AG04450 (cell line): ENCODE measurements at regions not wholly inside any gene's neighbourhood (a gene's known extent, or its start where the extent isn't known, plus 50 kb on each side); places are given as distances from the start of the nearest gene placed in this dataset.

Experiments used
- CTCF ChIA-PET: fragments of 300-600, 350-600 bp; formaldehyde crosslinking; extraction: SDS; loops from one replicate; lab custom pipeline; 2022; ENCODE audit warnings: antibody characterized with exemption, inconsistent platforms; lab: Charles Lee
- POLR2A ChIA-PET: fragments of 350-600 bp; formaldehyde crosslinking; extraction: SDS; loops from one replicate; lab custom pipeline; 2021; ENCODE audit warnings: antibody characterized with exemption, inconsistent platforms; lab: Yijun Ruan, JAX
- DNase-seq: peaks from one replicate; pipeline ENCODE4 v3.0.0-alpha.2; 2011; ENCODE audit warnings: low read depth, low spot score
- H3K27ac ChIP-seq: one replicate; pipeline ENCODE4 v1.5.1; 2012; ENCODE audit warnings: low read depth, low read length, control low read depth
- H3K27me3 ChIP-seq: one replicate; pipeline ENCODE4 v1.6.0; 2012; ENCODE audit warnings: low read length; ENCODE audit not compliant: control insufficient read depth, insufficient read depth
- H3K4me3 ChIP-seq: 2 replicates; pipeline ENCODE4 v1.5.1; 2011; ENCODE audit warnings: mild to moderate bottlenecking, low read depth, low read length, control low read depth
- H3K9me3 ChIP-seq: 2 replicates; pipeline ENCODE4 v1.5.1; 2012; ENCODE audit warnings: low read length; ENCODE audit not compliant: control insufficient read depth, insufficient read depth
- CTCF ChIP-seq: IDR thresholded peaks from 2 replicates; pipeline ENCODE4 v1.5.1; 2011; ENCODE audit warnings: low read depth, low read length, control low read depth, inconsistent platforms

- no peak overlapping the region for H3K4me3 ChIP-seq
- H3K27me3 ChIP-seq = no peaks in the 10 kb centered on the region
- no peak overlapping the region for H3K27ac ChIP-seq
- DNase-seq = no peak
- H3K9me3 ChIP-seq = no peaks in the 10 kb centered on the region
- ChIA-PET CTCF (no interaction called here), POLR2A (no interaction called here)
- TF ChIP-seq CTCF = no peak
Observed at GRCh38 chr4:144461906-144462305, 184.1 kb upstream of the HHIP start.

- no peak for TF ChIP-seq CTCF
- ChIA-PET POLR2A (no interaction called here), CTCF (no interaction called here)
- Histone ChIP-seq H3K4me3 (no peak overlapping the region), H3K27ac (no peak overlapping the region), H3K27me3 (no peaks in the 10 kb centered on the region), H3K9me3 (no peaks in the 10 kb centered on the region)
- no peak for DNase-seq
Observed at GRCh38 chr4:144463236-144463635, 182.7 kb upstream of the HHIP start.

DNA sequence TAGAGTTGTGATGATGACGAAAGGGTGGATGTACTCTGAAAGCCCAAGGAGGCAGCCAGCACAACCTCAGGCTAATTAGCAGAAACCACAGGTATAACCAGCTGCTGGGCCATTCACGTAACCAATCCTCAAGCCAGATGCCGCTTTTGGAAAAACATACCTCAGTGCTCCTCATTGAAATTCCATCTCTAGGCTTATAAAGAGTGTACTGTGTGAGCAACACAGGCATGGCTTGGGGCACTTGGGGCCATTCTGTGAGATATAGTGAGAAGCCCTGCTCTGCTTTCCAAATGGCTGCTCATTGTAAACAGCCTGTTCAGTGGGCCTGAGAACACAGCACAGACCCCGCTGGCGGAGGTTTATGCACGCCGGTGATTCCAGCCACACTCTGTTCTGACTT is 182.1 kb upstream of the HHIP start:
- H3K9me3 ChIP-seq = no peaks in the 10 kb centered on the region
- no peak for TF ChIP-seq CTCF
- CTCF ChIA-PET = no interaction called here
- no peak overlapping the region for H3K27ac ChIP-seq
- POLR2A ChIA-PET = no interaction called here
- no peak for DNase-seq
- no peak overlapping the region for H3K4me3 ChIP-seq
- H3K27me3 ChIP-seq = no peaks in the 10 kb centered on the region

DNA sequence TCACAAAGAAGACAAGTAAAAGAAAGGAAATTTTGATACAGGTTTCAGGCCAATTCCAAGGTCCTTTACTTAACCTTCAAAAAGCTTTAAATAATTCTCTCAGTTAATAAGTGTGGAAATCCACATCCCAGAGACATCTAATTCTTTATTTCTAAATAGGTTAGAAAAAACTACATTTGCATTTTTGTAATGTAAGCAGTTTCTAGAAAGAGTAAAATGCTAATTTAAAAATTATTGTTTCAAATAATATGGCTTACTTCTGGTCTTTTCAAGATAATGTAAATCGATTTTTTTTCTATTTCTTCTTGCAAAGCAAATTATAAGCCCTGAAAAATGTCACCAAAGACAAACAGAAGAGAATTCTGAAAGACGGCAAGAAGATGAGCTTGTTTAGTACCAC is 180.4 kb upstream of the HHIP start:
- H3K27ac ChIP-seq = no peak overlapping the region
- ChIA-PET CTCF (no interaction called here), POLR2A (no interaction called here)
- no peaks in the 10 kb centered on the region for H3K9me3 ChIP-seq
- no peak for DNase-seq
- TF ChIP-seq CTCF = no peak
- no peaks in the 10 kb centered on the region for H3K27me3 ChIP-seq
- H3K4me3 ChIP-seq = no peak overlapping the region

DNA sequence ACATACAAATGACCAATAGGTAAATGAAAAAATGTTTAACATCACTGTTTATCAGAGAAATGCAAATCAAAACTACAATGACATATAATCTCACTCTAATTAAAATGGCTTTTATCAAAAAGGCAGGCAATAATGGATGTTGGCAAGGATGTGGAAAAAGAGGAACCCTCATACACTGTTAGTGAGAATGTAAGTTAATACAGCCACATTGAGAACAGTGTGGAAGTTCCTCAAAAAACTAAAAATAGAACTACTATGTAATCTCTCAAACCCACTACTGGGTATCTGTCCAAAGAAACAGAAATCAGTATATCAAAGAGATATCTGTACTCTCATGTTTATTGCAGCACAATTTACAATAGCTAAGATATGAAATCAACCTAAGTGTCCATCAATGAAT is 165.9 kb upstream of the HHIP start:
- H3K27me3 ChIP-seq = no peaks in the 10 kb centered on the region
- no peak for TF ChIP-seq CTCF
- ChIA-PET CTCF (no interaction called here), POLR2A (interaction anchor here (0.7 kb wide), 1 partner anchor 249 kb away, joined by 4 read pairs; no protein-coding TSS in a partner anchor)
- no peaks in the 10 kb centered on the region for H3K9me3 ChIP-seq
- H3K27ac ChIP-seq = no peak overlapping the region
- no peak for DNase-seq
- H3K4me3 ChIP-seq = no peak overlapping the region
